SK-N-DZ (cell line): ENCODE measurements at regions not wholly inside any gene's neighbourhood (a gene's known extent, or its start where the extent isn't known, plus 50 kb on each side); places are given as distances from the start of the nearest gene placed in this dataset.
A peak's percentile ranks its signal among the peaks of the same experiment; 100 is the strongest.
"Not testable (repeated sequence)": the region's sequence is repeated elsewhere in the genome, so short reads cannot be mapped to it uniquely, and the experiment has no call there.

Source experiments
- DNase-seq: peaks from one replicate; pipeline ENCODE4 v3.0.0-alpha.2; 2015; ENCODE audit warnings: low spot score

DNA sequence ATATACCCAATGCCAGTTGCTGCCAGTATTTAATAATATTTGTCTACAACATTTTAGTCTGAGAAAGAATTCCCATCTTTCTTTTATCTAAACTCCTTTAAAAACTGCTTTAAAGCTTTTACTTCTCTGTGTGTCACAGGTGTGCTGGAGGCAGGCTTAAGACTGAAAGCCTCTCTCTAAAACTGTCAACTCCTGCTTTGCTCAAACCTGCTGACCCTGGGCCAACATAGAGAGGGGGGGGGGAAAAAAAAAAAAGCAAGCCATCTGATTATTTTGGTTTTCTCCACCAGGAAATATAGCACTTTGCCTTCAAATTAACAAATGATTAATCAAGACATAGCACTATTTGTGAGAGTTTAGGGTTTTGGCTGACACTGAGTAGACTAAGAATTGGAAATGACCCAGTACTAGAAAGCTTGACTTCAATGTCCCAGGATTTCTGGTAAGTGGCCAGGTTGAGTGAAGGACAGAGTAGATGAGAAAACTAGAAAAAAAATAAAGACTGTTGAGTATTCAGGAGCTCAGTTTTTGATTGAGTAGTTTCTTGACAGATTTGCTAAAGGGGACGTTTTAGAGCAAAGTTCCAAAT, 357.0 kb upstream of the FLRT2 start:
- DNase-seq, result no peak

DNA sequence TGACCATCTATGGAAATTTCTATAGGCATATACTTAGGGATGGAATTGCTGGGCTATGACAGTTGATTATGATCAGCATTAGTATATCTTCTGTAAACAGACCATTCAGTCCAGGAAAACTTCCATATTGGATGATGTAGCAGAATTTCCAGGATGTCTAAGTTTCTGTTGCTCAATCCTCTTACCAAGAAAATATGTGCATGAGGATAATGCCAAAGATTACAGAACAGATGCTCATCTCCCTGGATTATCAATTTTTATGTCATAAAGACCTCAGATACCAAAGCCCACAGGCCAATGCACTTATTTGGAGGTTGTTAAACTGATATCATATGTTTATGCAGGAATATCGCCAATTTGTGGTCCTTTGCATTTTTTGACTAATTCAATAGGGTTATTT, 354.4 kb upstream of the FLRT2 start:
- no peak for DNase-seq

DNA sequence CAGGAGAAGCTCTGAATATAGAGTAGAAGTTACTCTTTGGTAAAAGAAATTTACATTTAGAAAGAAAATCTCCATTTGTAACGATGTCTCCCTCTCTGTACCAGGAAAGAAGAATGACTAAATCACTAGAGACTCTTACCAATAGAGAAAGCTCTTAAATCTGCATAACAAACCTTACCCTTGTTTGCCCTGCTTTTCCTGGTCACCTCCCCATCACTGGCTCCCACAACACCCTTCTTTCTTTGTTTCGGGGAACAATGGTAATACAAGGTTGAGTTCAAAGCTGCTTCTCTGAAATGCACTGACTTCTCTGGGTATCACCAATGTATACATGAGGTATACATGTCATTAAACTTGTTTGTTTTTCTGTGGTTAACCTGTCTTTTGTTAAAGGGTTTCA, 351.1 kb upstream of the FLRT2 start:
- no peak for DNase-seq

DNA sequence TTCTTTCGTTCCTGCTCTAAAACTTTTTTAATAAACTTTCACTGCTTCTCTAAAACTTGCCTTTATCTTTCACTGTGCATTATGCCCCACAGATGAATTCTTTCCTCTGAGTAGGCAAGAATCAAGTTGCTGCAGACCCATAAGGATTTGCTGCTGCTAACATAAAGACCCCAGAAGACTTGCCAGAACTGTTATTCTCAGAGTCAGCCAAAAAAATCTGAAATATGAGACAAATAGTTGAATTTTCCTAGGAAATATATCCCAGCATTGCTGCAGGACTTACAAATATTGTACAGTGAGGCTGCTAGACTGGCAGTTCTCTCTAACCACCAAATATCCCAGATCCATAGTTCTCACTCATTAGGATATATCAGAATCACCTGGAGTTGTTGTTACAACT, 349.1 kb upstream of the FLRT2 start:
- no peak for DNase-seq

DNA sequence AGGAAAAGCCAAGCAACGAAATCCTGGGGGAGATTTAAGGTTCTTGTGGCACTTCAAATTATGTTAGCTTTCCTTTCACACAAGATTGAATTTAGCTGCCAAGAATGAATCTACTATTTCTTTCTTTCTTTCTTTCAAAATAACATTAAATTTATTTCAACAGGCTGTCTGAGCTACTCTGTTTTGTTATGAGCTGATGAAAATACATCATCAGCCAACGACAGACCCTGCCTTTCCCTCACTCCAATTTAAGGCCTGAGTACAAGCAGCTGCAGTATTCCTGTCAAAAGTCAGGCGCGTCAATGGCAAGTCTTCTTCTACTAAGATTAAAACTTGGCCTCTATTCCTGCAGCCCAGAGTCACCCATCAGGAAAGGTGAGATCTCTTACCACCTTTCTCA, 347.7 kb upstream of the FLRT2 start:
- no peak for DNase-seq

DNA sequence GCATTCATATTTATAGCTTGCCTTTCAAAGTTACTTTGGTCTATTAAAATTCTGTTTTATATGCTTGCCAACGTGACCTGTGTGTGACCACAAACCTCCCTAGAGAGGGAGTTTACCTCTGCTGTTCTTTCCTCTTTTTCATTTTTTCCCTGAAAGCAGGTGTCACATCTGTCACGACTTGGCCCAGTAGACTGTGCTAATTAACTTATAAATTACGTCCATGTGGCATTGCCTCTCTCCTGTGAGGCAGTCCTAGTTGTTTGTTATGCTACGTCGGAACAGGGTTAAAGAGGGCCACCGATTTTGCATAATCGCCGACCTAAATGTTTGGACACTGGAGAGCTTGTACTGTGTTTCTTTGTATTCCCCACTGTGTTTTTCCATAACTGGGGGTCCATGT, 343.9 kb upstream of the FLRT2 start:
- no peak for DNase-seq

DNA sequence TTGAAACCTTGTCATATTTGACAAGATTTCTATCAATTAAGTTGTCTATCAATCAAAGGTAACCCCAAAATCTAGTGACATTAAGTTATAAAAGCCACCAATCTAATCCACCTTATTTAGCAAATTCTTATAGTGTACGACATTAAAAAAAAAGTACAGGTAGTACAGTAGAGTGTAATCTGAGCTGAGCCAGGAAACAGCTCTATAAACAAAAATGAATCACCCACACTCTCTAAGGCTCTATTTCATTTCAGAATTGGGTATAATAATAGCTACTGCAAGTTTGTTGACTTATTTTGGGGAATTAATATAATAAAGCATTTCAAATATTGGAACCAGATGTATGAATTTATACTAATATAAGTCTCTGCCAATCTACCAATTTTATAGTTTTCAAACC, 342.4 kb upstream of the FLRT2 start:
- no peak for DNase-seq

DNA sequence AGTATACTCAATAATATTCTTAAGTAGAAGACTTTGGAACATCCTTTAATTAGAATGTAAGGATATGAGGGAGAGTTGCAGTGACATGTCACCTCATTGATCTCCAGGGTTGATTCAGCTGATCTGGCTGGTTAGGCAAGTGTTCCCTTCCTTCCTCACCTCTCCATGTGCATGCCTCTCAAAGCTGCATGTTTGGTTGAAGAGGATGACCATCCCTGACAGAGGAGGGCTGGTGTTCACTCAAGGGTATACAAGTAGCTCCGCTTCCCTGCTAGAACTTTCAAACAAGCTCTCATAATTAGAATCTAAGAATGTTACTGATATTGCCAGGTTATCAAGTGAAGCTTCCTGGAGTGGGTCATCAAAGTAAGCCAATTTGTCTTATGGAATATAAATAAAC, 341.1 kb upstream of the FLRT2 start:
- DNase-seq, result no peak

DNA sequence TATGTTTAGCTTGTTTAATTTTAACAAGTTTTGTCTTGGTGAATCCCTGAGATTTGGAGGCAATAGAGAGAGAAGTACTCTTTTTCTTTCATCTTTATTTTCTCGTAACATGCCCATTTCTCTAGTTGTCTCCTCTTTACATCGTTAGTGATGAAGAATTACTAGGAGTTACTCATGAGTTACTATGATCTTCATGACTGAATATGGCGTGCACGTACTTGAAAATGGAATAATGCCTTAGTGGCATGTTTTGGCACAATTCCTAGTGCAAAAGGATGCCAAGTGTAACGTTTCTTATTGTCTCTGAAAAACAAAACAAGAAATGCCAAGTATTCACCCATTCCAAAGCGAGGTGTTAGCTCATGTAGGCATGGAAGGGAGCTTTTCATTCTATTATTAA, 340.7 kb upstream of the FLRT2 start:
- not testable (repeated sequence) for DNase-seq

DNA sequence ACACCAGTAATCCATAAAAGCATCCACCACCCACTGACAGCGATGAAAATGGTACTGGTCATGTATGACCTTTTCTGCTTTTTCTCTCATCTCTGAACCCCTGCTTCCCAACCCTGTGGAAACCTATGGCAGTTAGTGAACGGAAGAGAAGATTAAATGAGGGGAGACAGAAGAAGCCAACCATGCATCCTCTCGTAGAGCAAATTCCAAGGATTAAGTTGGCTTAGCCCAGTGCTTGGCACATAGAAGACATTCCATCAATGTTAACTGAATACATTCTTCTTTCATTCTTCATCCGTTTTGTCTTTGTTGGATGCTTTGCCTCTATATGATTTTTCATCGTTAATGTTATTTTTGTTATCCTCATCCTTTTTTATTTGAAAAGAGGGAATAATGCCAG, 339.7 kb upstream of the FLRT2 start:
- DNase-seq, result no peak

DNA sequence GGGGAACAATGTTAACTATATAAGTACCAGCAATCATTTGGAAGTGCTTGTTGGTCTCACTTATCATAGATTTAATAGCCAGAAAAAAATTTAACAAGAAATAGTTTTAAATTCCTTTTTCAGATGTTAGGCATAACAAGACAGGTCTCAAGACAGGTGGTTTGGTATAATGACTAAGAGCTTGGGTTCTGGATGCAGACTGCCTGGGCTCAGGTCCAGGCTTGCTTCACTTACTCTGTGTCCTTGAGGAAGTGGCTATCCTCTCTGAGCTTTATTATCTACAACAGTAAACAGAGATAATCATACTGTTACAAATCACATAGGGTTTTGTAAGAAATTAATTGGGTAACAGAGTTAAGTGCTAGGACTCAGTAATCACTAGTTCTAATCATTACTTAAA, 338.0 kb upstream of the FLRT2 start:
- DNase-seq, result no peak

DNA sequence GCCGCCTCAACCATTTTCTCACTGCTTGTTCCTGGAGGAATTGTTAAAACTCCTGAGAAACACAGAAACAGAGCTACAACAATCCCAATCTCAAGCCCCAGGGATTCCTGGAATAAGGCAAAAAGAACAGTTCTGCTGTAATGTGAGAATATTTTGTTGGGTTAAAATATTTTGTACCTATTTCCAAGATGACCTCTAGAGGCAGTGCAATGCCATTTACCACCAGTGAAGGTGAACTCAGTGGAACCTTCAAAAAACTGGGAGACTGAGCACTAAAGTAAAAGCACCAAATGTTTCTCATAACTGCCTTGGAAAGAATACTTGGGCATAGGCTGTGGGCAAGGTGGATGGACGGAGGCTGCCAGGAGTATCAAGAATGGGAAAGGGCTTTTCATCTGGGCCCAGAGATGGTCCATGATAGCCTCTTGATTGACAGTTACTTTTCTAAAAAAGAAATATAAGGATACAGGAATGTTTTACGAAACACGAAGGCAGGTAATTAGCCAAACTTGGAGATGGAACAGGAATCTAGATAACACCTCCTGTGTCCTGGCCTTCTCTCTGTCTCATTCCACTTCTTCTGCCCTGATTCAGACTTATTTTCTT, 334.0 kb upstream of the FLRT2 start:
- peak; percentile 3 for DNase-seq

DNA sequence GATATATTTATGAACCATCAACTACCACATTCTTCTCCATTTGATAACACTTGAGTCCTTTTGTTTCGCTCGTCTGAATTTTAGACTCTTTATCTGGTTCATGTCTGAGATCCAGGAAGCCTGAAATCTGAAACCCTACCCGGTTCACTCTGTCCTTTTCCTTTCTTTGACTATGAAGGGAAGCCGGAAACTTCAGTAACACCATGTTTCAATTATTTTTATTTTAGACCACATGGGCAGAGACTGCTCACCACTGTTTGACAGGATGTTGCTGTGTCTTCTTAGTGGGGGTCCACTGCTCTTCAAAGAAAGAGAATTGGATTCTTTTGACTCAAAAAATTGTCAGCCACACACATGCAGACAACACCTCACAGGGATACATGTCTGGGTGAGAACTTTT, 331.9 kb upstream of the FLRT2 start:
- DNase-seq, result no peak

DNA sequence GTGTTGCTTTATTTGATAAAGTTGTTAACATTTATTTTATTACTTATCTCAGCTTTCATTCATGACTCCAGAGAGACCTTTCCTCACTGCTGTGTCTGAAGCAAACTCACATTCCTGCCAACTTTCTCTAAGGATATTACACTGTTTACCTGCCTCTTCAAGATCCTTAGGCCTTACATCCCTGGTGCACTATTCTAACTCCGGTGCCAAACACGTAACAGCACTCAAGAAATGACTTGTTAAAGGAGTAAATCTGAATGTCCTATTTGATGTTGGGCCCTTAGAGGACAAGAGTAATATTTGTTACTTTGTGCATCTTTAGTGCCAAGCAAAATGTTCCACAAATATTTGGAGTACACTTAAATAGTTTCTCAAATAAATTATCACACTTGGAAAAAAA, 324.1 kb upstream of the FLRT2 start:
- no peak for DNase-seq

DNA sequence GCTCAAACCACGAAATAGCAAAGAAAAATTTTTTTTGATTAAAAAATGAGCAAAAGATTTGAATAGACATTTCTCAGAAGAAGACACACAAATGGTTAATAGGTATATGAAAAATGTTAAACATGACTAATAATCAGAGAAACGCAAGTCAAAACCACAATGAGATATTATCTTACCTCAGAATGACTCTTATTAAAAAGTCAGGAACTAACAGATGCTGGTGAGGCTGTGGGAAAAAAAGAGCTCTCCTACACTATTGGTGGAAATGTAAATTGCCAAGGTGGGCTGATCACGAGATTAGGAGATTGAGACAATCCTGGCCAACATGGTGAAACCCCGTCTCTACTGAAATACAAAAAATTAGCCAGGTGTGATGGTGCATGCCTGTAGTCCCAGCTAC, 315.5 kb upstream of the FLRT2 start:
- no peak for DNase-seq

DNA sequence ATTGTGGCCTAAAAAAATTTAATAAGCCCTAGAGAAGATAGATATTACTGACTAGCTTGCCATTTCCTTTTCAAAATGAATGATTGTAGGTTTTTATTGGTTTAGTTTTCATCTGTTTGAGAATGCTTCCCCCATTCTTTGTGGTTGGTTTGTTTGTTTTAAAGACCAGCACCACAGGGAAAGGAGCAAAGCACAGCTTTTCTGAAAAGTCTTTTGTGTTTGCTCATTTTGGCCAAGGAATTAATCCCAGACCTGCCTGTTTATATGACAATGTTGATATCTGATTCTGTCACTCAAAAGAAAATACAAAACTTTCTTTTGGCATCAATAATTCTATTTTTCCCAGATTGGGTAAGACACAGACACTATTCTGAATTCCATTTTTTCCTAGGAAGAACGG, 312.5 kb upstream of the FLRT2 start:
- no peak for DNase-seq

DNA sequence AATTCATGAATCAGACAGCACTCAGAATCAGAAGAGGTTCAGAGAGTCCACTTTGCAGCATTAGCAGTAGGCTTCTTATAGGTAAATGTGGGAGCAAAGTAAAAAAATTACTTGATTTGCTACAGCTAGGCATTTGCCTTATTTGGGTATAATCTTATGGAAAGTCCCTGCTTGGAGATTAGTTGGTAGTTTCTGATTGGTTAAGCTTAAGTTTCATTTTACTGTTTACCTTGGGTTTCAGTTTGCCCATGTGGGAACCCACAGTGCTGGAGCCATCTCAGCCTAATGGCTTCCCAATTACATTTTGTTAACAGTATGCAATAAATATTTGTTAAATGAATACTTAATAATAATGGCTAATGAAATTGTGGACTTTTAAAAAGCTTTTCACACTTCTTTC, 311.0 kb upstream of the FLRT2 start:
- no peak for DNase-seq

DNA sequence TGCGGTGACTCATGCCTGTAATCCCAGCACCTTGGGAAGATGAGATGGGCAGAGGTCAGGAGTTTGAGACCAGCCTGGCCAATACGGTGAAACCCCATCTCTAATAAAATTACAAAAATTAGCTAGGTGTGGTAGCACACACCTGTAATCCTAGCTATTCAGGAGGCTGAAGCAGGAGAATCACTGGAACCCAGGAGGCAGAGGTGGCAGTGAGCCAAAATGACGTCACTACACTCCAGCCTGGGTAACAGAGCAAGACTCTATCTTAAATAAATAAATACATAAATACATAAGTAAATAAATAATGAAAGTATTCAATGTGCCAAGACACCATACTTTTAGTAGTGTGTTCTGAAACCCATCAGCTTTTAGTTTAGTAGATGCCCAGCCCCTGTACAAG, 308.1 kb upstream of the FLRT2 start:
- no peak for DNase-seq

DNA sequence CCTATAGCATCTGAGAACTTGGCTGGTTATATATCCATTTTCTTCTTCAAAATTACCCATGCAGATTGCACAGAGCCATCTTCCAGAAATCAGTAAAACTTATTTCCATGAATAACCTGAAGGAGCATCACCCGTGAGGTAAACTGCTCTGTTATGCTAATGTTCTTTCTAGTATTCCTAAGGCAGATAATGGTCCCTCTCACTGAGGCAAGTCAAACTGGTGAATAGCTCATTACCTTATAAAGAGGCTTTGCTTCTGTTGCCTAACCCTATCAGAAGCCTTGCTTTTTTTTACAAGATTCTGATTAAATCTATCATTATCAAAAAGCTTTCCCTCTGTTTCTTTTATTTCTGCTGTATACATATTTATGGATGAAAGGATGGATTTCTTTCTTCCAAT, 307.6 kb upstream of the FLRT2 start:
- DNase-seq, result no peak

DNA sequence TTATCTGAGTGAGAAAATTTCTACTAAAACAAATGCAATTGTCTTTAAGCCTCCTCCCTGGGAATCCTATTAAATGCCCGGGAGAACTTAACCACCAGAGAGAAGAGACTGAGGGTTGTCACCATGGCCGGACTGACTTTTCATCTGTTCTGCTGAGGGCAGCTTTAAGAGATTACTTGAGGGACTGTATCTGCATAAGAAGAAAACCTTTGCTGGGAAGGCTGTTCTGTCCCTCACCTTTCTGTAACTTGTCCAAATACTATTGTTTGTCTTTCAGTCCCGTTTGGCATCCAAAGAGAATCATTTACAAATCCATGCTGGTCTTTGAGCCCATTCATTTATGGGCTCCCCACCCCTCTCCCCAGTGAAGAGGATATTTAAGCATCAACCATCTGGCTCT, 306.3 kb upstream of the FLRT2 start:
- no peak for DNase-seq

DNA sequence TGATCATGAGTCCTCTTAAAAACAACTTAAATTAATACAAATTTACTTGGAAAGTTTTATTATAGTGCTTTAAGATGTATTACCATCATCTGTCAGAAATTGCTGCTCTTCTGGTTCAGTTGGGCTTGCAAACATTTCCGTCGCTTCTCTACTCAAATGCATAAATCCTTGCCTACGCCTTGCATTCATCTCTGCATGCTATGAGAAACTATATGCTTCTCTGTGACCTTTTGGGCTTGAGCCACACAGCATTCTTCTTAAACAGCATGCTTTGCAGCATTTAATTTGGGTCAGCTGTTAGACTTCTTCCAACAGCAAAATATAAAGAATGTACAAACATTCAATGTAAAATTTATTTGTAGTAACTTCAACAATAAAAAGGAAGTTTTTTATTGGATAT, 305.7 kb upstream of the FLRT2 start:
- no peak for DNase-seq

DNA sequence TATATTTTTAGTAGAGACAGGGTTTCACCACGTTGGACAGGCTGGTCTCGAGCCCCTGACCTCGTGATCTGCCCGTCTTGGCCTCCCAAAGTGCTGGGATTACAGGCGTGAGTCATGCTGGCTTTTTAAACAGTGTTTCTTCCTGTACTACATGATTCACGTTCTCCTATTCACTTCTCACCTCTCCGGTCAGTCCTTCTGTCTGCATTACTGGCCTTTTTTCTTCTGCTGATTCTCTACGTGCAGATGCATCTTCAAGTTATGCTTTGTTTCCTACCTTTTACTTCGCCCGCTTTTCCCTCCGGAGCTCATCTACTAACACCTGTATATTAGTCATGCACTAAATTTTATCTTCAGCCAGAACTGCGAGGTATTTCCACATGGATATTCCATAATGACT, 296.2 kb upstream of the FLRT2 start:
- DNase-seq, result no peak

DNA sequence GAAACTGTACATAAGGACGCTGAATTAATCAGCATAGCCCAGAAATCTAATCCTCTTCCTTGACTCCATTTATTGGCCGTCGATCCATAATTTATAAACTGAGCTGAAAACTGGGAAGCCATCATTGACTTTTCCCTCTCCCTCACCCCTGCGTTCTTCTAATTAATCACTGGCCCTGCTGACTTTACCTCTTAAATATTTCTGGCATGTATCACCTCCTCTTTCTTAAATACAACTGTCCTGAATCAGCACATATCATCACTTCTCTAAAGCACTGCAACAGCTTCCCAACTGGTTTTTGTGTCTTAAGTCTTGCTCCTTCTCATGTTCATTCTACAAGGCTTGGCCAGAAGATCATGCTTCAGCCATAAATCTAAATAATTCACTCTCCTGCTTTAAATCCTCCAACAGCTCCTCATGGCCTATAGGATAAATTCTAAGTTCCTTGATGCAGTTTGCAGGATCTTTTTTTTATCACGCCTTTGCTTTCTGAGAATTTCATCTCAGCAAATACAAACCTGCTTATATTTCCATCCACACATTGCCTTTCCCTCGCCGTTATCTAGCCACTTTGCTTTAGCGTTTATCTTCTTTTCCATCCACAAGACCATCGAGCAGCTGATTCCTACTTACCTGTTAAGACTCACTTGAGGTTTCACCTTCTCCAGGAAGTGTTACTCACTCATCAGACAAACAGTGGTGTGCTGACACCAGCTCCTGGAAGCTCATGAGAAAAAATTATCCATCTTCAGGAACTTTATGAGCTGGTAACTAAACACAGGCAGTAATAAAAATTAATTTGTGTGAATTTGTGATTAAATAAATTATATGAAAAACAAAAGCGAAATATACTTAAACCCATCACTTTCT, 295.6 kb upstream of the FLRT2 start:
- no peak for DNase-seq
